K562 (cell line): ENCODE measurements at regions not wholly inside any gene's neighbourhood (a gene's known extent, or its start where the extent isn't known, plus 50 kb on each side); places are given as distances from the start of the nearest gene placed in this dataset.

Experiments
- ATAC-seq: fragments of 200-7000 bp; cut with Tn5 transposase; 3 replicates; pipeline ENCODE4 v1.9.1; 2020; ENCODE audit warnings: moderate library complexity
- BruUV-seq: library from RNA; stranded (reverse); fragments of 400-500 nt; replicated peaks from 2 replicates; lab custom pipeline; 2021; lab: Mats Ljungman, UMichigan
- CTCF ChIA-PET: fragments of 300-600 bp; formaldehyde crosslinking; extraction: SDS; loops from one replicate; lab custom pipeline; 2021; ENCODE audit warnings: low intra/inter-chr PET ratio; lab: Yijun Ruan, JAX
- POLR2A ChIA-PET: fragments of 300-600, 350-650 bp; sonication (Branson Sonifier 250); formaldehyde crosslinking; extraction: SDS; loops from one replicate; lab custom pipeline; 2021; ENCODE audit warnings: antibody characterized with exemption, inconsistent platforms; lab: Yijun Ruan, JAX
- DNase-seq, 4 experiments: peaks; one replicate each; pipeline versions ENCODE4 v3.0.0 to v3.0.0-alpha.2; 2011 to 2018; ENCODE audit warnings: low spot score in 3 of 4, mixed read lengths in 3 of 4; ENCODE audit errors: extremely low read depth in 1 of 4
- FAIRE-seq: peaks from 2 replicates; lab custom pipeline; 2011; peaks lifted over from hg19 to GRCh38; lab: Jason Lieb, UNC
- H2AFZ ChIP-seq: 2 replicates; pipeline ENCODE4 v1.6.0; 2011; ENCODE audit warnings: low read depth, low read length, control low read depth, inconsistent platforms
- H3K27ac ChIP-seq: fragments of 200-600 bp; 3 replicates; pipeline ENCODE4 v1.8.0; 2011; ENCODE audit warnings: low read depth, mild to moderate bottlenecking, control low read depth, inconsistent platforms, low read length, moderate library complexity, mixed read lengths; ENCODE audit errors: extremely low read depth
- H3K27me3 ChIP-seq, 2 experiments: fragments of 300-600 bp in 1 of 2; 2 replicates in 1 of 2; 3 replicates in 1 of 2; pipeline versions ENCODE4 v1.6.0 to v1.8.0; 2011; ENCODE audit warnings: inconsistent platforms in 2 of 2, low read length in 2 of 2, mild to moderate bottlenecking in 1 of 2, mixed read lengths in 1 of 2, moderate library complexity in 1 of 2; ENCODE audit not compliant: control insufficient read depth in 2 of 2, insufficient read depth in 2 of 2
- H3K36me3 ChIP-seq: fragments of 300-600 bp; 3 replicates; pipeline ENCODE4 v1.8.0; 2011; ENCODE audit warnings: mild to moderate bottlenecking, low read length, inconsistent platforms; ENCODE audit not compliant: control insufficient read depth, insufficient read depth
- H3K4me1 ChIP-seq, 2 experiments: fragments of 200-600 bp in 1 of 2; replicated peaks in 1 of 2; 2 replicates in 1 of 2; 3 replicates in 1 of 2; pipeline versions ENCODE4 v1.5.1 to v1.8.0; 2011; ENCODE audit warnings: inconsistent platforms in 2 of 2, low read length in 2 of 2, mild to moderate bottlenecking in 1 of 2, mixed read lengths in 1 of 2, moderate library complexity in 1 of 2; ENCODE audit not compliant: control insufficient read depth in 2 of 2, insufficient read depth in 2 of 2
- H3K4me2 ChIP-seq: 2 replicates; pipeline ENCODE4 v1.6.1; 2011; ENCODE audit warnings: low read length, control low read depth, inconsistent platforms, mixed read lengths; ENCODE audit not compliant: insufficient read depth
- H3K4me3 ChIP-seq: fragments of 200-600 bp; sonication (generic), shearing (Covaris generic); 2 replicates; pipeline ENCODE4 v1.5.1; 2016; ENCODE audit warnings: control low read depth, inconsistent platforms
- H3K79me2 ChIP-seq: fragments of 200-600 bp; 3 replicates; pipeline ENCODE4 v1.8.0; 2011; ENCODE audit warnings: low read length, inconsistent platforms; ENCODE audit not compliant: control insufficient read depth, insufficient read depth
- H3K9ac ChIP-seq, 2 experiments: 2 replicates each; pipeline versions ENCODE4 v1.6.0 to v1.6.1; 2011; ENCODE audit warnings: low read depth in 2 of 2, low read length in 2 of 2, control low read depth in 1 of 2, inconsistent platforms in 1 of 2, mild to moderate bottlenecking in 1 of 2, mixed read lengths in 1 of 2; ENCODE audit not compliant: insufficient read depth in 1 of 2
- H3K9me1 ChIP-seq: one replicate; pipeline ENCODE4 v1.6.0; 2011; ENCODE audit warnings: inconsistent platforms, mild to moderate bottlenecking, low read length, moderate library complexity; ENCODE audit not compliant: control insufficient read depth, insufficient read depth
- H3K9me3 ChIP-seq: replicated peaks from 2 replicates; pipeline ENCODE4 v1.5.1; 2011; ENCODE audit warnings: low read depth, low read length, inconsistent platforms; ENCODE audit not compliant: control insufficient read depth, insufficient read depth
- H4K20me1 ChIP-seq: replicated peaks from 2 replicates; pipeline ENCODE4 v1.6.1; 2011; ENCODE audit warnings: low read length, inconsistent platforms, mixed read lengths; ENCODE audit not compliant: control insufficient read depth, insufficient read depth
- ARID1B ChIP-seq: fragments of 450-650 bp; IDR thresholded peaks from 2 replicates; pipeline ENCODE4 v1.6.1; 2016; ENCODE audit warnings: antibody characterized with exemption, mild to moderate bottlenecking, inconsistent platforms
- C11orf30 ChIP-seq: fragments of 450-650 bp; IDR thresholded peaks from 2 replicates; pipeline ENCODE4 v1.6.1; 2016; ENCODE audit warnings: low read depth, mild to moderate bottlenecking
- CBFA2T2 ChIP-seq: fragments of 450-650 bp; conservative IDR thresholded peaks from 2 replicates; pipeline ENCODE4 v1.6.1; 2017; ENCODE audit warnings: mild to moderate bottlenecking
- CBFA2T3 ChIP-seq: fragments of 450-650 bp; IDR thresholded peaks from 2 replicates; pipeline ENCODE4 v1.6.1; 2017
- DPF2 ChIP-seq: fragments of 450-650 bp; IDR thresholded peaks from 2 replicates; pipeline ENCODE4 v1.6.1; 2016
- ESRRB ChIP-seq: fragments of 250-450 bp; sonication (Bioruptor Pico); IDR thresholded peaks from 2 replicates; pipeline ENCODE4 v1.5.0; 2020; ENCODE audit warnings: mild to moderate bottlenecking, moderate library complexity, borderline replicate concordance
- FOXM1 ChIP-seq, 2 experiments: fragments of 450-650 bp in 1 of 2; sonication (generic) in 1 of 2; formaldehyde crosslinking in 1 of 2; IDR thresholded peaks; 2 replicates each; pipeline versions ENCODE4 v1.6.1 to v1.9.0; 2017 to 2022; ENCODE audit warnings: low read depth in 2 of 2, mild to moderate bottlenecking in 2 of 2, missing genetic modification reagents in 1 of 2, moderate library complexity in 1 of 2
- HMG20B ChIP-seq: fragments of 250-450 bp; sonication (Bioruptor Pico); IDR thresholded peaks from 2 replicates; pipeline ENCODE4 v1.5.0; 2021; ENCODE audit warnings: mild to moderate bottlenecking
- MEF2A ChIP-seq: IDR thresholded peaks from 2 replicates; pipeline ENCODE4 v1.6.1; 2011; ENCODE audit warnings: low read depth, mild to moderate bottlenecking, low read length, moderate library complexity; ENCODE audit not compliant: control insufficient read depth
- MTA2 ChIP-seq: fragments of 450-650 bp; IDR thresholded peaks from 2 replicates; pipeline ENCODE4 v1.6.1; 2016; ENCODE audit warnings: low read depth
- MTA3 ChIP-seq: fragments of 450-650 bp; formaldehyde crosslinking; IDR thresholded peaks from 2 replicates; pipeline ENCODE4 v1.6.1; 2017; ENCODE audit warnings: mild to moderate bottlenecking, borderline replicate concordance
- NCOR1 ChIP-seq: fragments of 450-650 bp; IDR thresholded peaks from 2 replicates; pipeline ENCODE4 v1.6.1; 2016; ENCODE audit warnings: mild to moderate bottlenecking, moderate library complexity
- NFE2 ChIP-seq: IDR thresholded peaks from 2 replicates; pipeline ENCODE4 v1.6.1; 2014; ENCODE audit warnings: antibody characterized with exemption, low read depth
- POLR2AphosphoS2 ChIP-seq: IDR thresholded peaks from 2 replicates; pipeline ENCODE4 v1.6.1; 2012; ENCODE audit warnings: low read length, improper control_type of control experiment
- SMARCA4 ChIP-seq: fragments of 450-650 bp; IDR thresholded peaks from 2 replicates; pipeline ENCODE4 v1.6.1; 2016
- SMARCB1 ChIP-seq: IDR thresholded peaks from 2 replicates; pipeline ENCODE4 v1.6.1; 2011; ENCODE audit warnings: improper control_type of control experiment, low read depth; ENCODE audit not compliant: insufficient read length
- SMARCC2 ChIP-seq: fragments of 450-650 bp; IDR thresholded peaks from 2 replicates; pipeline ENCODE4 v1.6.1; 2017; ENCODE audit warnings: antibody characterized with exemption, moderate library complexity, mild to moderate bottlenecking, low read depth
- SMARCE1 ChIP-seq: fragments of 450-650 bp; IDR thresholded peaks from 2 replicates; pipeline ENCODE4 v1.7.1; 2016; ENCODE audit warnings: mild to moderate bottlenecking
- TAL1 ChIP-seq: fragments of 450-650 bp; IDR thresholded peaks from 2 replicates; pipeline ENCODE4 v1.6.1; 2016; ENCODE audit warnings: mild to moderate bottlenecking
- TEAD4 ChIP-seq, 2 experiments: sonication (generic) in 1 of 2; formaldehyde crosslinking in 1 of 2; IDR thresholded peaks; 2 replicates each; pipeline versions ENCODE4 v1.6.1 to v1.8.0; 2012 to 2022; ENCODE audit warnings: borderline replicate concordance in 1 of 2, inconsistent platforms in 1 of 2, low read length in 1 of 2, mild to moderate bottlenecking in 1 of 2, missing genetic modification reagents in 1 of 2
- XRCC5 ChIP-seq: fragments of 200-400 bp; formaldehyde crosslinking; IDR thresholded peaks from 2 replicates; pipeline ENCODE4 v1.6.1; 2017; ENCODE audit warnings: low read depth, mild to moderate bottlenecking, low read length
- ZNF224 ChIP-seq: sonication (generic); formaldehyde crosslinking; IDR thresholded peaks from 2 replicates; pipeline ENCODE4 v1.8.0; 2022; ENCODE audit warnings: mild to moderate bottlenecking, missing genetic modification reagents
- ZNF316 ChIP-seq: fragments of 450-650 bp; IDR thresholded peaks from 2 replicates; pipeline ENCODE4 v1.6.1; 2016
- ZNF584 ChIP-seq: fragments of 200-800 bp; sonication (Bioruptor generic); IDR thresholded peaks from 2 replicates; pipeline ENCODE4 v1.6.1; 2016; ENCODE audit warnings: low read depth, mild to moderate bottlenecking, missing genetic modification characterization, missing compliant biosample characterization
- in situ Hi-C: fragments of 300-500 bp; cut with MboI; formaldehyde crosslinking; loops from 4 replicates; pipeline ENCODE4 v1.15.0; 2018; ENCODE audit warnings: inconsistent platforms, mixed read lengths
- intact Hi-C: fragments of 100-400 bp; cut with micrococcal nuclease; formaldehyde crosslinking; loops from 2 replicates; pipeline ENCODE4 v1.14.2; 2022
- TF ChIP-seq, protein P1 (sequence below), 2 experiments: fragments of 250-450 bp in 1 of 2; fragments of 450-650 bp in 1 of 2; sonication (Bioruptor Pico) in 1 of 2; IDR thresholded peaks; 2 replicates each; pipeline versions ENCODE4 v1.6.1 to v1.8.0; 2016 to 2021; ENCODE audit warnings: mild to moderate bottlenecking in 2 of 2, moderate library complexity in 2 of 2, missing compliant biosample characterization in 1 of 2, missing genetic modification characterization in 1 of 2
- TF ChIP-seq, protein P2 (sequence below): sonication (generic); formaldehyde crosslinking; IDR thresholded peaks from 2 replicates; pipeline ENCODE4 v1.8.0; 2022; ENCODE audit warnings: mild to moderate bottlenecking, missing genetic modification reagents

DNA sequence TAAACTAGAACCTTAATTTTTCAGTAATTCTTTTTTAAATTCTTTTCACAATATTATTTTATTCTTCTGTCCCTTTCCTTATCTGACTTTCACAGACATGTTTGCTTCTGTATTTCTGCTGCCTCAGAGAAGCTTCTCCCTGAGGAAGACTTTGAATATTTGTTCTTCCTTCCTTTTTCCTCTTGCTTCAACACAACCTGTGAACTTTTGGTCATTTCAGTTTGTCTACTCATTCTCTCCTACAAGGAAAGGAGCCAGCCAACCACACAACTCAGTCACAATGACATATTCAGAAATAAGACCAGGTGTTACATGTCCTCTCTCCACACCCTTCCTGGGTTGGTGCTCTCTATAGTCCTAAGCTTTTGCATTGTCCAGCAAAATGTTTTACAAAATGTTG, 310.4 kb downstream of the TFAP2B start:
- ATAC-seq = peak; percentile 95
- intact Hi-C loops = loop anchor here (5.0 kb wide), 1 partner anchor 312 kb away; the partner anchor contains the start of gene TFAP2B
- peak overlapping the region; percentile 51; the same call in 1 of the 2 replicates for H3K4me2 ChIP-seq
- no peaks in the 10 kb centered on the region for H3K79me2 ChIP-seq
- no TSS peak for BruUV-seq
- DNase-seq = peak in 3 of 4 experiments; percentile 25 to 61 (median 30)
- H3K27ac ChIP-seq = peak overlapping the region; percentile 67
- H3K9me3 ChIP-seq = no peaks in the 10 kb centered on the region
- POLR2A ChIA-PET = interaction anchor here (0.8 to 1.3 kb wide), 2 partner anchors 13 to 17 kb away, joined by 3 read pairs; no protein-coding TSS in a partner anchor
- H3K4me3 ChIP-seq = no peak overlapping the region
- no peak for FAIRE-seq
- no peaks in the 10 kb centered on the region for H3K27me3 ChIP-seq
- H3K9me1 ChIP-seq = no peaks in the 10 kb centered on the region
- peaks cover 0 to 13% of the 10 kb centered on the region in 2 experiments; a peak in 2 of 5 replicates for H3K4me1 ChIP-seq
- CTCF ChIA-PET = no interaction called here
- in situ Hi-C loops = no loop called here
- H3K36me3 ChIP-seq = no peaks in the 10 kb centered on the region
- no peaks in the 10 kb centered on the region for H4K20me1 ChIP-seq
- H2AFZ ChIP-seq = peak overlapping the region; percentile 79
- H3K9ac ChIP-seq = peak overlapping the region in 1 of 2 experiments; percentile 26; a peak in 2 of 4 replicates
- TF ChIP-seq, protein P1, sequence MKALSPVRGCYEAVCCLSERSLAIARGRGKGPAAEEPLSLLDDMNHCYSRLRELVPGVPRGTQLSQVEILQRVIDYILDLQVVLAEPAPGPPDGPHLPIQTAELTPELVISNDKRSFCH (CRISPR knock-in tag; IDR thresholded peaks at IDR 0.05) = no peak
- TF ChIP-seq, protein P1 (tag; IDR thresholded peaks at IDR 0.05) = no peak
- TF ChIP-seq SMARCA4 = peak; percentile 59
- TF ChIP-seq SMARCB1 = peak; percentile 22
- peak; percentile 56 for TF ChIP-seq NFE2
- TF ChIP-seq DPF2 = peak; percentile 70
- no peak for TF ChIP-seq ZNF584
- peak; percentile 57 for TF ChIP-seq TAL1
- TF ChIP-seq XRCC5 = no peak
- TF ChIP-seq ZNF224 = no peak
- TF ChIP-seq MTA3 = no peak
- TF ChIP-seq FOXM1 (IDR thresholded peaks at IDR 0.05; ENCODE audit: low read depth) = 0 out of 2 replicates have a peak, but pooled peaks have one; percentile 16
- no peak for TF ChIP-seq FOXM1 (CRISPR knock-in tag; IDR thresholded peaks at IDR 0.05; ENCODE audit: low read depth)
- TF ChIP-seq TEAD4 (IDR thresholded peaks at IDR 0.05; ENCODE audit: low read length) = peak; percentile 42
- no peak for TF ChIP-seq TEAD4 (CRISPR knock-in tag; IDR thresholded peaks at IDR 0.05; ENCODE audit: borderline replicate concordance)
- TF ChIP-seq HMG20B (CRISPR knock-in tag) = no peak
- peak; percentile 55 for TF ChIP-seq C11orf30
- TF ChIP-seq MTA2 = peak; percentile 36; the same call in 1 of the 2 replicates
- 0 out of 2 replicates have a peak, but pooled peaks have one; percentile 52 for TF ChIP-seq SMARCE1
- TF ChIP-seq, protein P2, sequence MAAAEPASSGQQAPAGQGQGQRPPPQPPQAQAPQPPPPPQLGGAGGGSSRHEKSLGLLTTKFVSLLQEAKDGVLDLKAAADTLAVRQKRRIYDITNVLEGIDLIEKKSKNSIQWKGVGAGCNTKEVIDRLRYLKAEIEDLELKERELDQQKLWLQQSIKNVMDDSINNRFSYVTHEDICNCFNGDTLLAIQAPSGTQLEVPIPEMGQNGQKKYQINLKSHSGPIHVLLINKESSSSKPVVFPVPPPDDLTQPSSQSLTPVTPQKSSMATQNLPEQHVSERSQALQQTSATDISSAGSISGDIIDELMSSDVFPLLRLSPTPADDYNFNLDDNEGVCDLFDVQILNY (CRISPR knock-in tag) = no peak
- peak; percentile 40; the same call in 1 of the 2 replicates for TF ChIP-seq NCOR1
- peak; percentile 81 for TF ChIP-seq ARID1B
- TF ChIP-seq CBFA2T3 = peak; percentile 65
- TF ChIP-seq ESRRB (CRISPR knock-in tag) = no peak
- no peak for TF ChIP-seq POLR2AphosphoS2
- TF ChIP-seq ZNF316 = peak; percentile 40; the same call in 1 of the 2 replicates
- TF ChIP-seq CBFA2T2 = peak; percentile 31; the same call in 1 of the 2 replicates
- no peak for TF ChIP-seq MEF2A
- peak; percentile 40; the same call in 1 of the 2 replicates for TF ChIP-seq SMARCC2
